Superior temporal gyrus (tissue), 1 donor: ENCODE measurements at regions not wholly inside any gene's neighbourhood (a gene's known extent, or its start where the extent isn't known, plus 50 kb on each side); places are given as distances from the start of the nearest gene placed in this dataset.

ENCODE experiments used
- DNase-seq: peaks from one replicate; pipeline ENCODE4 v3.0.0-alpha.2; 2016; ENCODE audit errors: extremely low spot score

- no peak for DNase-seq
Measured at GRCh38 chr7:81606078-81606863, 163.6 kb downstream of the HGF start.

DNA sequence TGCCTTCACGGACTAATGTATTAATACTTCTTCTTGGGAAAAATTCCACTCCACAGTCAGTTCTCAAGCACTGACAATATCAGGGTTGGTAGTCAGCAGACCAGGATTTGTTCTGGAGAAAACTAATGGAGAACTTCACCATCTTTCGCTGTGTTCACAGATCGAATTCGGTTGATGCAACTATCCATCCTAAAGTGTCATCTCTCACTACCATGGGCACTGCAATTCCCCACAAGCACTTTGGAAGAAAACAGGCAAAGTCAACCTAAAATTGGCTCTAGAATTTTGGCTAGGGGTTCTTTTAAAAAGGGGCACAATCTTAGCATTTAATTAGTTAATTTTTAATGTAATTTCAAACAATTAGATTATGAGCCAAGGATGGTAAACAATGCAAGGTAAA is 164.4 kb downstream of the HGF start:
- DNase-seq: no peak

DNA sequence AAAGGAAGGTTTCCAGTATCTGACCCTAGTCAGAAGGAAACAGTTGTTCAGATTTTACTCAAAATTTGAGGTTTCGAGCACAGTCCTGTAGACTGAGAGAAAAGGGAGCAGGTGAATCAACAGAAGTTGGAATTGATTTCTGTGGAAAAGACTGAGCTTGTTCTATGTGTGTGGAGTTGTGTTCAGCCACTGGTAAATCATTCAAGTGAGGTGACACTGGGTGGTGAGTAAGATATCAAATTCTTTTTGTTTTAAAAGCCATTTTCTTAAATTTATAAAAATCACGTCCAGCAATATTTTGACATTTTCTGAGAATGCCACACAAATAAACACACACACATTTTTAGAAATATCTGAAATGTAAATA is 165.1 kb downstream of the HGF start:
- DNase-seq: no peak

DNA sequence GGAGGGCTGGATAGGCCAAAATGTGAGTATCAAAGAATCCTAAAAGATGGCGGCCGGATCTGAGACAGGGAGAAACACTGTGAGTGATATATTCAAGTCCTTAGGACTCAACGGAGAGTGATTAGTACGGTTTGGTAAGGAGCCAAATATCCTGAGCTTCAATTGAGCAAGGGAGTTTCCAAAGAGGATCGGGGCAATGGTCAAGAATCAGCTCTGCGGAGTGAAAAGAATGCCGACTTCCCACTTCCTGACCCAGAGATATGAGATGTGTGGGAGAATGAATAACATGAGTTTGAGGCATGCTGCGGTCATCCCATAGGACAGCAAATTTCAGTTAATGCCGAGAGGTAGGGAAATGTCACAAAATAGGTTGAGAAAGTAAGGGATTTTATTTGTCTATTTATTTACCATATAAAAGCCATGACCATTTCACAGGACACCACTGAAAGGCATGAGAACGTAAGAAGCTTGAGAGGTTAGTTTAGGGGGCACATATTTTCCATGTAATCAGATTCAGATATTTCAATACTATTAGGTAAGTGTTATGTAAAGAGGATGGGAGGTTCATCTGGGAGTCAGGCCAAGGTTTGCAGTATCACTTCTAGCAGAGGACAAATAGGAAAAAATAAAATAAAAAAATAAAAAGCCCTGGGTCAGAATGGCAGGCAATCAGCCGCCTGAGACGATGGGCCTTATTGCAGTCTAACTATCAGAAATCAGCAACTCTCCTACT is 165.6 kb downstream of the HGF start:
- DNase-seq: no peak

GRCh38 chr7:81600608-81601007 is 169.2 kb downstream of the HGF start:
- no peak for DNase-seq

DNA sequence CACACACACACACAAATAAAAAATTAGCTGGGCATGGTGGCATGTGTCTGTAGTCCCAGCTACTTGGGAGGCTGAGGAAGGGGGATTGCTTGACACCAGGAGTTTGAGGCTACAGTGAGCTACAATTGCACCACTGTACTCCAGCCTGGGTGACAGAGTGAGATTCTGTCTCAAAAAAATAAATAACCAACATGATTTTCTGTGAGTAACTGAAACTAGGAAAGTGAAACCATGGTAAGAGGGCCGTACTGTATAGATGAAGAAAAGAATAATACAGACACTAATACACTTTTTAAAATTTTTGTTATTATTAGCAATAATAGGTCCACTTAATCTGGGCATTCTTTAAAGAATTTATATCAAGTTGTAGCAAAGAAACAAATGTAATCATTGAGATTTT is 170.9 kb downstream of the HGF start:
- DNase-seq: no peak

DNA sequence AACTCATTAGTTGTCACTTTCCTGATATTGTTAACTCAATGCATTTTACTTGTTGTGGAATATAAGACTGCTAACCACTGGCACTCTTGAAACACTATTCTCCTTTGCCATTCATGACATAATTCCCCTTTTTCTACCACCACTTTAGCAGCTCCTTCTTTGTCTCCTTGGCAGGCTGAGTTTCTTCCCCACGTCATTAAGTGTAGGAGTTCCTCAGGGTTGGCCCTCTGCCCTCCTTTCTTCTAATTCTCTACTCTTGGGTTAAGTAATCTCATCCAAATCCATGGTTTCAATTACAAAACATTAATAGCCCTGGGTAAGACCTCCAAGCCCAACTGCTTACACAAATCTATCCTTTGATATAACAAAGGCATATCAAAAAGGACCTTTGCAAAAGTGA is 175.1 kb downstream of the HGF start:
- no peak for DNase-seq

GRCh38 chr7:81590131-81590530 is 179.7 kb downstream of the HGF start:
- no peak for DNase-seq

DNA sequence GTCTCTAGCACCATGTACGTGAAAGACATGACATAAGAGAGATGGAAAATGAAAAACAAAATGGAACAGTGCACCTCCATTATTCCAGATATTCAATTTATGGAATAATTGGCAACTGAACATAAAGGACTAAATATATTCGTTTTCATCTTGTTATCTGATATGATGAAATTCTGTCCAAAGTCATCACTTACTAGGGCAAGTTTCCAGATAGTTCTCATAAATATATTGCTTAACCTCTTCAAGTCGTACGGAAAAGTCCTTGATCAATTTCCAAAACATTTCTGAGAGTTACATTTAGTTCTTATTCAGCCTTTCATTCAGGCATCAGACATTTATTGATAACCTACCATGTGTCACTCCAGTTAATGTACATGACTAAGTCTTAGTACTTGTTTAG is 185.2 kb downstream of the HGF start:
- no peak for DNase-seq

DNA sequence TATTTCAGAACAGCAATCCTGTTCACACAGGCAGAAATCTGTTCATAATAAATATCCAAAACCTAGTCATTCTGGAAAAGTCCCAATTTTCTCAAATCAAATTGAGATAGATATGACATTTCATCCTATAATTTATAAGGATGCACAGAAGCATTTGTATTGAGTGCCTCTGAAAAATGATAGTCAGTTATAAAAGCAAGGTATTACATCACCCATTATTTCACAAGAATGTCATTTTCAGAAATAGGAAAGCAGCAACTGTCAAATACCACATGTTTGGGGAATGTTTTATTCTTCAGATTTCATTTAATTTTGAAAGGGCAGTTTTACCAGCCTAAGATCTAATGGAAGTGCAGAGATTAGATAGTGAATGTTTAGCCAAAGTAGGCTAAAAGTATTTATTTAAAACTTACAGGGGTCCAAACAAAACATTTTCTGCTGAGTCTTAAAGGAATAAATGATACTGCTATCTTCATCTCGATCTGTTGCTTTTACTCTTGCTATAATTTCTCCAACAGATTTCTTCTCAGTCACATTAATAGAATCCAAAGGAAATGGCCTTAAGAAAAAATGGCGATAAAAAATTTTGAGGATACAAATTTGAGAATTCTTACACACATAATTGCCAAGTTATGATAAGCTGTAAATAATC is 185.8 kb downstream of the HGF start:
- DNase-seq: no peak

DNA sequence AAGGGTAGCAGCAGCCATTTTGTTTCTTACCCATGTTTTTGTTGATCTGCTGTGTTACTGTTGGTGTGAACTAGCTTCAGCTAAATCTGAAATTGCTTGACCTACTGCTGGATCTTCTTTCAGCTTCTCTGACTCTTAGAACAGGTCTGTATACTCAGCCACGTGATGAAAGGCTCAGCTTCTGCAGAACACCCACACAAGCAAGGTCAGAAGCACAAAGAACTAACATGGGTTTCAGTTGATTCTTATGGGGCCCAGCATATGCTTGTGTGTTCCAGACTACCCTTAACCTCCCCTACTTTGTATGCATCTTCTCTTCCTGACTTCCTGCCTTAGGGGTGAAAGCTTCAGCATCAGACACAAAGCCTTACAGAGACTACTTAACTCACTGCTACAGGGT is 186.8 kb downstream of the HGF start:
- no peak for DNase-seq

- no peak for DNase-seq
Measured at GRCh38 chr7:81577642-81578340, 192.1 kb downstream of the HGF start.

- no peak for DNase-seq
Measured at GRCh38 chr7:81574723-81575326, 195.0 kb downstream of the HGF start.

DNA sequence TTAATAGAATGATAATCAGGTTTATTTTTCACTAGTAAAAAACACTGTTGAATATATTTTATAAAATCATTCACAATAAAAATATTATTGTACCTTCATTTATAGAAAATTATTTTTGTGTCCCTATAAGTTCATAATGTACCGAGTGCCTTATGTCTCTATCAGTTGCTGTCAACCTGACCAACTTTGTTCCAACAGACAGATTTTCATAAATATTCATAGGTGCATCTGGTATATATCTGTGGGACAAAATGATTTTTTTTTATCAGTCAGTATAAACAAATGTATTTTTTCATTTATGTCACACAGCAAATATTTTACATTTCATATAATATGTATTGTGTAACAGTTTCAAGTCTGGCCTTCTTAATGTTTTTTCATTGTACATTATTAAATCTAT is 195.9 kb downstream of the HGF start:
- no peak for DNase-seq

DNA sequence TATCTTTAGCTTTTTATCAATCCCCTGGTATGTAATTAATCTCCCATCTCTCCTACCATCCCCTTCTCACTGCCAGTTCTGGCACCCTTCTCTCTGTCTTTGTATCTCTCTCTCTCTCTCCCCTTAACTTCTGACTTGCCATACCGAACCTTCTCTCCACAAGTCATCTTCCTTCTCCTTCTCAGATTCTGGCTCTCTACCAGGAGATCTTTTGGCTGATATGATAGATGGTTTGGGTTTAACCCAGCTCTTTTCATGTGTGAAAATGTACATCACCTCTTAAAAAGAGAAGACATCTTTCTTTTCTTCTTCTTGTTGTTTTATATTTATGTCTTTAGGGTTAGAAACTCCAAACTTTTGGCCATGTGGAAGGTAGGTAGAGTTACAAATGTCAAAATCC is 196.7 kb downstream of the HGF start:
- DNase-seq: no peak

GRCh38 chr7:81562581-81562980 is 207.3 kb downstream of the HGF start:
- DNase-seq: no peak

DNA sequence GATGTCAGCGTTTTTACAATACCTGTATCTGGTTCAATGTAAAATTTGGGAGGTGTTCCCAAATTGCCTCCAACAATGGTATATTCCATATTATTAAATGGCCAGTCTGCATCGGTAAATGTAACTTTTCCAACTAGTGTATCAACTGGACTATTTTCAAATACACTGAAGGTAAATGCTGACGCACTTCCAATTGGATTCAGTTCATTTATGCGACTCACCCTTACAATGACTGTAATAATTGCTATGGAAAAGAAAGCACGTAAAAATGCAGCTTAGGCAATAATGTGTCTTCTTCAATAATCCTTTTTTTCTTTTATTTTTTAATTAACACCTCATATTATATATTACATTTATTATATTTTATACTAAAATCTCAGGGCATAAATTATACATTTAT is 209.1 kb downstream of the HGF start:
- DNase-seq: no peak

GRCh38 chr7:81549484-81550016 is 220.3 kb downstream of the HGF start:
- no peak for DNase-seq

GRCh38 chr7:81534996-81535395 is 234.9 kb downstream of the HGF start:
- no peak for DNase-seq

- DNase-seq: no peak
Measured at GRCh38 chr7:81534446-81534845, 235.4 kb downstream of the HGF start.

DNA sequence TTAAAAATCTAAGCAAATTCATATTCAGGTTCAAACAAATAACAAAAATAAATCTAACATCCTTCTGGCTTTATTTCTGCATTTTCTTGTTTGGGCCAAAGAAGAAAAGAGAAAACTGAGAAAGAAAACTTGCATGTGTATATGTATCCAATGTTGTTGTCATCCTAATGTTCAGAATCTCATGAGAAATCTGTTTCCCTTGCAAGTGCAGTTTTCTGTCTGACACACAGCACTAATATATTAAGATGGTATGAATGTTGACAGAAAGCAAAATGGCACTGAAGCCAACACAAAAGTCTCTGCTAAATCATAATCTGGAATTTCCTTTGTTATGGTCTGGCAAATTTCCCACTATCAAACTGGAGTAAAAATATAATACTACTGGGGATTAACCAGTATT is 235.9 kb downstream of the HGF start:
- DNase-seq: no peak

DNA sequence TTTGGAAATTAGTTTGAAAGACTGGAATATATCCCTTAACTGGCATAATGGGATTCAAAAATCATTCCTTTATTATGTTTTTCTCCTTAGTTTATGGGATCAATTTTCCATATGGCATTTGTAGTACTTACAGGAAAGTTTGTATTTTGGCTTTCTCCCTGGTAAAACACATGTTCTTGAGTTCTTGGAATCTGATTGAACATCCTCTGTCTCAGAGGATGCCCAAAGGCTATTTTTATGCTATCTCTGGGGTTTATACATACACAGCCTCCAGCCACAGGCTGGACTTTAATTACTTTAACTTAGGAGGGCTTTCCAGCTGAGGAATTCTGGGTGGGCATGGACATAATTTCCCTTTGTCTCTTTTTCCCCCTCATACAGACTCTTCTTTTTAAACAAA is 236.4 kb downstream of the HGF start:
- no peak for DNase-seq
